NCI-H1105 treated with DMSO at 0.1 percent for 48 hours (cell line): ENCODE measurements at regions not wholly inside any gene's neighbourhood (a gene's known extent, or its start where the extent isn't known, plus 50 kb on each side); places are given as distances from the start of the nearest gene placed in this dataset.
A peak's percentile ranks its signal among the peaks of the same experiment; 100 is the strongest.
"Not testable (repeated sequence)": the region's sequence is repeated elsewhere in the genome, so short reads cannot be mapped to it uniquely, and the experiment has no call there.

ENCODE experiments used
- DNase-seq: peaks from one replicate; lab custom pipeline; 2025; lab: John Stamatoyannopoulos, UW

- DNase-seq = no peak
Observed at GRCh38 chr3:152195206-152195605, 73.5 kb upstream of the MBNL1 start.

GRCh38 chr3:152196782-152197181 lies 71.9 kb upstream of the MBNL1 start:
- DNase-seq = no peak

- no peak for DNase-seq
Observed at GRCh38 chr3:152197451-152197850, 71.3 kb upstream of the MBNL1 start.

GRCh38 chr3:152197937-152198336 lies 70.8 kb upstream of the MBNL1 start:
- no peak for DNase-seq

GRCh38 chr3:152198665-152199064 lies 70.1 kb upstream of the MBNL1 start:
- no peak for DNase-seq

GRCh38 chr3:152199102-152199840 lies 69.5 kb upstream of the MBNL1 start:
- DNase-seq = peak; percentile 35

GRCh38 chr3:152200476-152201420 lies 68.0 kb upstream of the MBNL1 start:
- DNase-seq = no peak

- DNase-seq = no peak
Observed at GRCh38 chr3:152202976-152203626, 65.6 kb upstream of the MBNL1 start.

GRCh38 chr3:152203652-152204051 lies 65.1 kb upstream of the MBNL1 start:
- no peak for DNase-seq

- no peak for DNase-seq
Observed at GRCh38 chr3:152204218-152204617, 64.5 kb upstream of the MBNL1 start.

GRCh38 chr3:152205097-152205593 lies 63.6 kb upstream of the MBNL1 start:
- no peak for DNase-seq

GRCh38 chr3:152206243-152206760 lies 62.4 kb upstream of the MBNL1 start:
- DNase-seq = no peak

GRCh38 chr3:152208439-152208838 lies 60.3 kb upstream of the MBNL1 start:
- DNase-seq = no peak

- no peak for DNase-seq
Observed at GRCh38 chr3:152209060-152209459, 59.7 kb upstream of the MBNL1 start.

GRCh38 chr3:152209776-152210175 lies 59.0 kb upstream of the MBNL1 start:
- DNase-seq = no peak

GRCh38 chr3:152210697-152211096 lies 58.0 kb upstream of the MBNL1 start:
- DNase-seq = no peak

GRCh38 chr3:152211655-152212054 lies 57.1 kb upstream of the MBNL1 start:
- no peak for DNase-seq

GRCh38 chr3:152213203-152213602 lies 55.5 kb upstream of the MBNL1 start:
- no peak for DNase-seq

GRCh38 chr3:152213938-152214337 lies 54.8 kb upstream of the MBNL1 start:
- no peak for DNase-seq

- DNase-seq = not testable (repeated sequence)
Observed at GRCh38 chr3:152216960-152217865, 51.5 kb upstream of the MBNL1 start.

- DNase-seq = no peak
Observed at GRCh38 chr3:152218602-152219001, 50.1 kb upstream of the MBNL1 start.
